GM23338 (cell line): ENCODE measurements at regions not wholly inside any gene's neighbourhood (a gene's known extent, or its start where the extent isn't known, plus 50 kb on each side); places are given as distances from the start of the nearest gene placed in this dataset.
"Not testable (repeated sequence)": the region's sequence is repeated elsewhere in the genome, so short reads cannot be mapped to it uniquely, and the experiment has no call there.

Experiments used
- ATAC-seq: fragments of 200-7000 bp; cut with Tn5 transposase; 3 replicates; pipeline ENCODE4 v1.9.1; 2020
- DNase-seq: peaks from one replicate; pipeline ENCODE4 v3.0.0-alpha.2; 2015; ENCODE audit warnings: low spot score
- H2AFZ ChIP-seq: fragments of 200-600 bp; sonication (generic); 2 replicates; pipeline ENCODE4 v1.8.0; 2016; ENCODE audit warnings: antibody characterized with exemption, mild to moderate bottlenecking, moderate library complexity
- H3F3A ChIP-seq: fragments of 200-600 bp; sonication (generic); replicated peaks from 2 replicates; pipeline ENCODE4 v1.8.0; 2017; ENCODE audit warnings: antibody characterized with exemption, mixed run types, low read depth
- H3K27ac ChIP-seq: fragments of 200-600 bp; sonication (generic); 2 replicates; pipeline ENCODE4 v1.6.1; 2016; ENCODE audit warnings: low read depth
- H3K27me3 ChIP-seq: fragments of 200-600 bp; sonication (generic); 2 replicates; pipeline ENCODE4 v1.8.0; 2016; ENCODE audit warnings: mild to moderate bottlenecking, mixed run types, moderate library complexity; ENCODE audit not compliant: insufficient read depth
- H3K36me3 ChIP-seq: fragments of 200-600 bp; sonication (generic); 2 replicates; pipeline ENCODE4 v1.8.0; 2016; ENCODE audit warnings: mild to moderate bottlenecking; ENCODE audit not compliant: insufficient read depth
- H3K4me1 ChIP-seq: fragments of 200-600 bp; sonication (generic); 2 replicates; pipeline ENCODE4 v1.8.0; 2016; ENCODE audit warnings: mild to moderate bottlenecking, moderate library complexity; ENCODE audit not compliant: insufficient read depth
- H3K4me2 ChIP-seq: fragments of 200-600 bp; sonication (generic); 2 replicates; pipeline ENCODE4 v1.7.1; 2017; ENCODE audit warnings: mixed run types
- H3K4me3 ChIP-seq: fragments of 200-600 bp; sonication (generic); 2 replicates; pipeline ENCODE4 v1.6.1; 2016; ENCODE audit warnings: mixed run types
- H3K79me2 ChIP-seq: fragments of 200-600 bp; sonication (generic); replicated peaks from 2 replicates; pipeline ENCODE4 v1.8.0; 2017; ENCODE audit warnings: mild to moderate bottlenecking; ENCODE audit not compliant: insufficient read depth
- H3K9me2 ChIP-seq: fragments of 200-600 bp; sonication (generic); 2 replicates; pipeline ENCODE4 v1.8.0; 2017; ENCODE audit not compliant: insufficient read depth
- H4K20me1 ChIP-seq: fragments of 200-600 bp; sonication (generic); replicated peaks from 2 replicates; pipeline ENCODE4 v1.8.0; 2017; ENCODE audit warnings: mild to moderate bottlenecking; ENCODE audit not compliant: insufficient read depth
- H3K27ac Mint-ChIP-seq: 2 replicates; pipeline ENCODE4 v1.8.0; 2020; ENCODE audit warnings: inconsistent platforms, mild to moderate bottlenecking, moderate library complexity, mixed read lengths
- H3K27me3 Mint-ChIP-seq: 3 replicates; pipeline ENCODE4 v1.8.0; 2022; ENCODE audit warnings: low read depth, mild to moderate bottlenecking, moderate library complexity, mixed read lengths, inconsistent platforms; ENCODE audit not compliant: insufficient read depth, poor library complexity
- H3K36me3 Mint-ChIP-seq: 3 replicates; pipeline ENCODE4 v1.8.0; 2021; ENCODE audit warnings: low read depth, mild to moderate bottlenecking, inconsistent platforms, moderate library complexity, mixed read lengths
- H3K4me1 Mint-ChIP-seq: 3 replicates; pipeline ENCODE4 v1.8.0; 2020; ENCODE audit warnings: mild to moderate bottlenecking, inconsistent platforms, mixed read lengths
- H3K4me3 Mint-ChIP-seq: 3 replicates; pipeline ENCODE4 v1.8.0; 2021; ENCODE audit warnings: moderate library complexity, mild to moderate bottlenecking, inconsistent platforms, mixed read lengths
- H3K9me3 Mint-ChIP-seq: 3 replicates; pipeline ENCODE4 v1.8.0; 2020; ENCODE audit warnings: moderate library complexity, mild to moderate bottlenecking, inconsistent platforms, mixed read lengths
- EZH2 ChIP-seq: fragments of 200-600 bp; sonication (generic); IDR thresholded peaks from one replicate; pipeline ENCODE4 v1.8.0; 2017; ENCODE audit warnings: antibody characterized with exemption, mild to moderate bottlenecking, low read depth; ENCODE audit not compliant: unreplicated experiment
- EZH2phosphoT487 ChIP-seq: fragments of 200-600 bp; sonication (generic); IDR thresholded peaks from one replicate; pipeline ENCODE4 v1.8.1; 2018; ENCODE audit warnings: antibody characterized with exemption; ENCODE audit not compliant: unreplicated experiment
- JUNB ChIP-seq: IDR thresholded peaks from one replicate; pipeline ENCODE4 v1.6.1; 2016; ENCODE audit warnings: antibody characterized with exemption; ENCODE audit not compliant: unreplicated experiment
- NANOG ChIP-seq: IDR thresholded peaks from 2 replicates; pipeline ENCODE4 v1.6.1; 2016; ENCODE audit warnings: antibody characterized with exemption, borderline replicate concordance
- POLR2AphosphoS5 ChIP-seq: IDR thresholded peaks from 2 replicates; pipeline ENCODE4 v1.6.1; 2016; ENCODE audit warnings: antibody characterized with exemption, low read depth
- STAT1 ChIP-seq: IDR thresholded peaks from one replicate; pipeline ENCODE4 v1.6.1; 2016; ENCODE audit warnings: antibody characterized with exemption; ENCODE audit not compliant: unreplicated experiment
- ZNF114 ChIP-seq: fragments of 250-450 bp; sonication (Bioruptor Pico); IDR thresholded peaks from 2 replicates; pipeline ENCODE4 v1.5.0; 2020; ENCODE audit warnings: mild to moderate bottlenecking, moderate library complexity
- ZNF331 ChIP-seq: fragments of 250-450 bp; sonication (Bioruptor Pico); IDR thresholded peaks from 2 replicates; pipeline ENCODE4 v1.5.0; 2020; ENCODE audit warnings: low read depth, mild to moderate bottlenecking, moderate library complexity
- TF ChIP-seq, protein P1 (sequence below), 2 experiments: fragments of 200-600 bp in 1 of 2; sonication (generic) in 1 of 2; conservative IDR thresholded peaks; 2 replicates each; pipeline versions ENCODE4 v1.5.1 to v1.6.1; 2016 to 2017; ENCODE audit warnings: antibody characterized with exemption in 2 of 2, low read depth in 2 of 2, mild to moderate bottlenecking in 2 of 2, moderate library complexity in 1 of 2
- TF ChIP-seq, protein P2 (sequence below): fragments of 250-450 bp; sonication (Bioruptor Pico); IDR thresholded peaks from 2 replicates; pipeline ENCODE4 v1.5.0; 2020; ENCODE audit warnings: mild to moderate bottlenecking, moderate library complexity
- TF ChIP-seq, protein P3 (sequence below): IDR thresholded peaks from 2 replicates; pipeline ENCODE4 v1.6.1; 2016; ENCODE audit warnings: antibody characterized with exemption

DNA sequence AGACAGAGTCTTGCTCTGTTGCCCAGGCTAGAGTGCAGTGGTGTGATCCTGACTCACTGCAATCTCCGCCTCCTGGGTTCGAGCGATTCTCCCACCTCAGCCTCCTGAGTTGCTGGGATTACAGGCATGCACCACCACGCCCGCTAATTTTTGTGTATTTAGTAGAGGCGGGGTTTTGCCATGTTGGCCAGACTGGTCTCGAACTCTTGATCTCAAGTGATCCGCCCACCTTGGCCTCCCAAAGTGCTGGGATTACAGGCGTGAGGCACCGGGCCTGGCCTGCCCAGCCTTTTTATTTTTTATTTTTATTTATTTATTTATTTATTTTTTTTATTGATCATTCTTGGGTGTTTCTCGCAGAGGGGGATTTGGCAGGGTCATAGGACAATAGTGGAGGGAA is 98.6 kb upstream of the HS6ST1 start:
- ATAC-seq, DNase-seq, H3F3A ChIP-seq, H3K27ac ChIP-seq, H3K27me3 Mint-ChIP-seq, H4K20me1 ChIP-seq, H3K4me1 ChIP-seq, H3K27ac Mint-ChIP-seq, H2AFZ ChIP-seq, H3K9me2 ChIP-seq, H3K4me3 ChIP-seq, H3K27me3 ChIP-seq, H3K4me3 Mint-ChIP-seq, H3K36me3 ChIP-seq, H3K4me2 ChIP-seq, H3K79me2 ChIP-seq: not testable (repeated sequence)
- Mint-ChIP-seq H3K4me1 (peaks cover 17% of the 10 kb centered on the region), H3K9me3 (peaks cover 22% of the 10 kb centered on the region), H3K36me3 (peaks cover 14% of the 10 kb centered on the region)

DNA sequence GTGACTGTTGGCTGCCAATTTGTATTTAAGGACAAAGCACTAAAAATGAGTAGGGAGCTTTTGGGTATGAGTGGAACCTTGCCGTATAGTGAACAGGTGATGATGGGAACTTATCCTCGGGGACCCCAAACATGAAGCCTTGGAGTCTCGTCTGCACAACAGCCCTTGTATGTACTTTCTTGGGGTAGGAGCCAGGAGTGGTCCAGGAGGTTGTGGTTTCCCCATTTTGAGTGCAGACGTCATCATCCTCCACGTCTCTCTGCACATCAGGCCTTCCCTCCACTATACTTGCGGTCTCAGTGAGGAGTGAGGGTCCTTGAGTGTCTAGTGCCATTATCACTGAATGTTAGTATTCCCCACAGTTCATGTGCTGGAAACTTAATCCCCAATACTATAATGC is 101.5 kb upstream of the HS6ST1 start:
- H3K4me3 Mint-ChIP-seq = no peak overlapping the region
- peaks cover 7% of the 10 kb centered on the region; the same call in 1 of the 2 replicates for H3K4me1 ChIP-seq
- no peaks in the 10 kb centered on the region for H3K27me3 ChIP-seq
- peaks cover 11% of the 10 kb centered on the region for H3K27me3 Mint-ChIP-seq
- H3K27ac ChIP-seq = no peak overlapping the region
- no peak overlapping the region for H3K4me3 ChIP-seq
- no peaks in the 10 kb centered on the region for H3K79me2 ChIP-seq
- H3K9me3 Mint-ChIP-seq = peaks cover 31% of the 10 kb centered on the region
- ATAC-seq (no peak), DNase-seq (no peak)
- no peaks in the 10 kb centered on the region for H3K36me3 ChIP-seq
- no peaks in the 10 kb centered on the region for H4K20me1 ChIP-seq
- no peaks in the 10 kb centered on the region for H3F3A ChIP-seq
- no peaks in the 10 kb centered on the region for H3K9me2 ChIP-seq
- H2AFZ ChIP-seq = no peak overlapping the region
- peaks cover 9% of the 10 kb centered on the region for H3K4me1 Mint-ChIP-seq
- no peak overlapping the region for H3K27ac Mint-ChIP-seq
- H3K4me2 ChIP-seq = no peak overlapping the region
- peaks cover 15% of the 10 kb centered on the region for H3K36me3 Mint-ChIP-seq
- TF ChIP-seq JUNB = no peak
- TF ChIP-seq, protein P1, sequence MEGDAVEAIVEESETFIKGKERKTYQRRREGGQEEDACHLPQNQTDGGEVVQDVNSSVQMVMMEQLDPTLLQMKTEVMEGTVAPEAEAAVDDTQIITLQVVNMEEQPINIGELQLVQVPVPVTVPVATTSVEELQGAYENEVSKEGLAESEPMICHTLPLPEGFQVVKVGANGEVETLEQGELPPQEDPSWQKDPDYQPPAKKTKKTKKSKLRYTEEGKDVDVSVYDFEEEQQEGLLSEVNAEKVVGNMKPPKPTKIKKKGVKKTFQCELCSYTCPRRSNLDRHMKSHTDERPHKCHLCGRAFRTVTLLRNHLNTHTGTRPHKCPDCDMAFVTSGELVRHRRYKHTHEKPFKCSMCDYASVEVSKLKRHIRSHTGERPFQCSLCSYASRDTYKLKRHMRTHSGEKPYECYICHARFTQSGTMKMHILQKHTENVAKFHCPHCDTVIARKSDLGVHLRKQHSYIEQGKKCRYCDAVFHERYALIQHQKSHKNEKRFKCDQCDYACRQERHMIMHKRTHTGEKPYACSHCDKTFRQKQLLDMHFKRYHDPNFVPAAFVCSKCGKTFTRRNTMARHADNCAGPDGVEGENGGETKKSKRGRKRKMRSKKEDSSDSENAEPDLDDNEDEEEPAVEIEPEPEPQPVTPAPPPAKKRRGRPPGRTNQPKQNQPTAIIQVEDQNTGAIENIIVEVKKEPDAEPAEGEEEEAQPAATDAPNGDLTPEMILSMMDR (conservative IDR thresholded peaks at IDR 0.05; ENCODE audit: low read depth in 2 of 2) = no peak
- TF ChIP-seq NANOG = no peak
- TF ChIP-seq, protein P2, sequence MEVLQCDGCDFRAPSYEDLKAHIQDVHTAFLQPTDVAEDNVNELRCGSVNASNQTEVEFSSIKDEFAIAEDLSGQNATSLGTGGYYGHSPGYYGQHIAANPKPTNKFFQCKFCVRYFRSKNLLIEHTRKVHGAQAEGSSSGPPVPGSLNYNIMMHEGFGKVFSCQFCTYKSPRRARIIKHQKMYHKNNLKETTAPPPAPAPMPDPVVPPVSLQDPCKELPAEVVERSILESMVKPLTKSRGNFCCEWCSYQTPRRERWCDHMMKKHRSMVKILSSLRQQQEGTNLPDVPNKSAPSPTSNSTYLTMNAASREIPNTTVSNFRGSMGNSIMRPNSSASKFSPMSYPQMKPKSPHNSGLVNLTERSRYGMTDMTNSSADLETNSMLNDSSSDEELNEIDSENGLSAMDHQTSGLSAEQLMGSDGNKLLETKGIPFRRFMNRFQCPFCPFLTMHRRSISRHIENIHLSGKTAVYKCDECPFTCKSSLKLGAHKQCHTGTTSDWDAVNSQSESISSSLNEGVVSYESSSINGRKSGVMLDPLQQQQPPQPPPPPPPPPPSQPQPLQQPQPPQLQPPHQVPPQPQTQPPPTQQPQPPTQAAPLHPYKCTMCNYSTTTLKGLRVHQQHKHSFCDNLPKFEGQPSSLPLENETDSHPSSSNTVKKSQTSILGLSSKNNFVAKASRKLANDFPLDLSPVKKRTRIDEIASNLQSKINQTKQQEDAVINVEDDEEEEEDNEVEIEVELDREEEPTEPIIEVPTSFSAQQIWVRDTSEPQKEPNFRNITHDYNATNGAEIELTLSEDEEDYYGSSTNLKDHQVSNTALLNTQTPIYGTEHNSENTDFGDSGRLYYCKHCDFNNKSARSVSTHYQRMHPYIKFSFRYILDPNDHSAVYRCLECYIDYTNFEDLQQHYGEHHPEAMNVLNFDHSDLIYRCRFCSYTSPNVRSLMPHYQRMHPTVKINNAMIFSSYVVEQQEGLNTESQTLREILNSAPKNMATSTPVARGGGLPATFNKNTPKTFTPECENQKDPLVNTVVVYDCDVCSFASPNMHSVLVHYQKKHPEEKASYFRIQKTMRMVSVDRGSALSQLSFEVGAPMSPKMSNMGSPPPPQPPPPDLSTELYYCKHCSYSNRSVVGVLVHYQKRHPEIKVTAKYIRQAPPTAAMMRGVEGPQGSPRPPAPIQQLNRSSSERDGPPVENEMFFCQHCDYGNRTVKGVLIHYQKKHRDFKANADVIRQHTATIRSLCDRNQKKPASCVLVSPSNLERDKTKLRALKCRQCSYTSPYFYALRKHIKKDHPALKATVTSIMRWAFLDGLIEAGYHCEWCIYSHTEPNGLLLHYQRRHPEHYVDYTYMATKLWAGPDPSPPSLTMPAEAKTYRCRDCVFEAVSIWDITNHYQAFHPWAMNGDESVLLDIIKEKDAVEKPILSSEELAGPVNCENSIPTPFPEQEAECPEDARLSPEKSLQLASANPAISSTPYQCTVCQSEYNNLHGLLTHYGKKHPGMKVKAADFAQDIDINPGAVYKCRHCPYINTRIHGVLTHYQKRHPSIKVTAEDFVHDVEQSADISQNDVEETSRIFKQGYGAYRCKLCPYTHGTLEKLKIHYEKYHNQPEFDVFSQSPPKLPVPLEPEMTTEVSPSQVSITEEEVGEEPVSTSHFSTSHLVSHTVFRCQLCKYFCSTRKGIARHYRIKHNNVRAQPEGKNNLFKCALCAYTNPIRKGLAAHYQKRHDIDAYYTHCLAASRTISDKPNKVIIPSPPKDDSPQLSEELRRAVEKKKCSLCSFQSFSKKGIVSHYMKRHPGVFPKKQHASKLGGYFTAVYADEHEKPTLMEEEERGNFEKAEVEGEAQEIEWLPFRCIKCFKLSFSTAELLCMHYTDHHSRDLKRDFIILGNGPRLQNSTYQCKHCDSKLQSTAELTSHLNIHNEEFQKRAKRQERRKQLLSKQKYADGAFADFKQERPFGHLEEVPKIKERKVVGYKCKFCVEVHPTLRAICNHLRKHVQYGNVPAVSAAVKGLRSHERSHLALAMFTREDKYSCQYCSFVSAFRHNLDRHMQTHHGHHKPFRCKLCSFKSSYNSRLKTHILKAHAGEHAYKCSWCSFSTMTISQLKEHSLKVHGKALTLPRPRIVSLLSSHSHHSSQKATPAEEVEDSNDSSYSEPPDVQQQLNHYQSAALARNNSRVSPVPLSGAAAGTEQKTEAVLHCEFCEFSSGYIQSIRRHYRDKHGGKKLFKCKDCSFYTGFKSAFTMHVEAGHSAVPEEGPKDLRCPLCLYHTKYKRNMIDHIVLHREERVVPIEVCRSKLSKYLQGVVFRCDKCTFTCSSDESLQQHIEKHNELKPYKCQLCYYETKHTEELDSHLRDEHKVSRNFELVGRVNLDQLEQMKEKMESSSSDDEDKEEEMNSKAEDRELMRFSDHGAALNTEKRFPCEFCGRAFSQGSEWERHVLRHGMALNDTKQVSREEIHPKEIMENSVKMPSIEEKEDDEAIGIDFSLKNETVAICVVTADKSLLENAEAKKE (CRISPR knock-in tag) = no peak
- no peak for TF ChIP-seq ZNF114 (CRISPR knock-in tag)
- TF ChIP-seq STAT1 = no peak
- no peak for TF ChIP-seq POLR2AphosphoS5
- no peak for TF ChIP-seq ZNF331 (CRISPR knock-in tag)
- TF ChIP-seq EZH2phosphoT487 = no peak
- TF ChIP-seq, protein P3, sequence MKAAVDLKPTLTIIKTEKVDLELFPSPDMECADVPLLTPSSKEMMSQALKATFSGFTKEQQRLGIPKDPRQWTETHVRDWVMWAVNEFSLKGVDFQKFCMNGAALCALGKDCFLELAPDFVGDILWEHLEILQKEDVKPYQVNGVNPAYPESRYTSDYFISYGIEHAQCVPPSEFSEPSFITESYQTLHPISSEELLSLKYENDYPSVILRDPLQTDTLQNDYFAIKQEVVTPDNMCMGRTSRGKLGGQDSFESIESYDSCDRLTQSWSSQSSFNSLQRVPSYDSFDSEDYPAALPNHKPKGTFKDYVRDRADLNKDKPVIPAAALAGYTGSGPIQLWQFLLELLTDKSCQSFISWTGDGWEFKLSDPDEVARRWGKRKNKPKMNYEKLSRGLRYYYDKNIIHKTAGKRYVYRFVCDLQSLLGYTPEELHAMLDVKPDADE = no peak
- TF ChIP-seq EZH2 = no peak
